HG03064 (cell line): ENCODE measurements at regions not wholly inside any gene's neighbourhood (a gene's known extent, or its start where the extent isn't known, plus 50 kb on each side); places are given as distances from the start of the nearest gene placed in this dataset.
"Not testable (repeated sequence)": the region's sequence is repeated elsewhere in the genome, so short reads cannot be mapped to it uniquely, and the experiment has no call there.

Experiments
- ATAC-seq: cut with Tn5 transposase; IDR thresholded peaks from one replicate; pipeline ENCODE4 v1.9.1; 2021; ENCODE audit warnings: low read depth; ENCODE audit not compliant: unreplicated experiment

- ATAC-seq: no peak
Measured at GRCh38 chr11:96967616-96968015, 577.8 kb downstream of the JRKL start.

DNA sequence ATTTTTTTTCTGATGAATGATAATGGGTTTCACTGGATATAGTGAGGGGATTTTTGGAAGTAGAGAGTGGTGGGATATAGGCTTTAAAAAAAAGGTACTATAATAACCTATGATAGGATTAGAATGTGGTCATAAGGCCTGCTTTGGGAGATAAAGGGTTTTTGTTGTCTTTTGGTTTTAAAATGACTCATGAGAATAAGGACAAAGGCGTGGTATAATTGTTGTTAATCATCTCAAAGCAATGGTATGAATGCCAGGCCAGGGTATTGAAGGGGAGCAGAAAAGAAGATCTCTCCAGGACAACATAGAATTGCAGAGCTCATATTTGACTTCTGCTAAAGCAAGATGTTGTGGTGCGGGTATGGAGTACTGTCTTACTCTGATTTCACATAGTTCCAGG is 579.4 kb downstream of the JRKL start:
- ATAC-seq: no peak

DNA sequence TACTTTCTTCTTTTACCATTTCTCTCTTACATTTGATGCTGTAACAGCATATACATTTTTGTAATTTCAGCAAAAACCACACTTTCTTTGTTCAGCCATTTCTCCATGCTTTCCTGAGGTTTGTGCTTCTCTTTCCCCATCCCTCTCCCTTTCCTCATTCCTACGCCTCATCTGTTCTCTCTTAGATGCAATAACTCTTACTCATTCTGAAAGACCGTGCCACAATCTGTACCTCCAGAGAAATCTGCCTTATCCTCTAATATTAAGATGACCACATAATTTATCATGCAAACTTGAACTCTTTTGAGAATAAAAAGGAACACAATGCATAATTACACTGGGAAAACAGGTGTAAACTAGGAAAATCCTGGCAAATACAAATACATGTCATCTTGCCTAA is 588.9 kb downstream of the JRKL start:
- ATAC-seq: no peak

DNA sequence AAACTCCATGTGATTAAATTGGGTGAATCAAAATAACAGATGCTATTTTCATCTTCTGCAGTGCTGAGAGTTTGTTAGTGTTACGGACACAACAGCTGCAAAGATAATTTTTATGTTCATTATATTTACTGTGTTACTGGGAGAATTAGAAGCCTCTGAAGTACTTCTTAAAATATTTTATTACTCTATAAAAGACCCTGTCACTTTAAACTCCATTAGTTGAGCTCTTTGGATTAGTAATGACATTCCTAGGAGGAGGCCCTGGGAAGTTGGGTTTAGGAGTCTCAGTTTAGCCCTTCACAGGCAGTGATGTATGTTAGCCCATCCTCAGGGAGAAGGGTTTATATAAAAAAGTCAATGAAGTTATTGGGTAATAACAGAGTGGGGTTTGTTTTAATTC is 596.7 kb downstream of the JRKL start:
- no peak for ATAC-seq

DNA sequence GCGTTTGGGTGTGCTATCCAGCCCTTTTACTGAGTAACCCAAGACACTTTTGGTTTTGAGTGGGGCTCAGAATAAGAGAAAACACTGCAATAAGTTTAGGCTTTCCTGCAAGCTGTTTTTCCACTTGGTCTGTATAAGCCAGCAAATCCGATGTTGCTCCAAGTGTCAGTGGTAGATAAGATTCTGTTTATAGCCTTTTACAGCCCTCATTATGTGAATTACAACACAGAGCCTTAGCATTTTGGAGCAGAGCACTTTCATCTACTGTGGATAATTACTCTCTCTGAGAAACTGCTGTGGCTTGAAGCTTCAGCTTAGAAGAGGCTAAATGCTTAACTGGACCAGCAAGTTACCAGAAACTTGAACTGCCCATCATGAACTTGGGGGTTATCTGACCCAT is 601.1 kb downstream of the JRKL start:
- ATAC-seq: no peak

DNA sequence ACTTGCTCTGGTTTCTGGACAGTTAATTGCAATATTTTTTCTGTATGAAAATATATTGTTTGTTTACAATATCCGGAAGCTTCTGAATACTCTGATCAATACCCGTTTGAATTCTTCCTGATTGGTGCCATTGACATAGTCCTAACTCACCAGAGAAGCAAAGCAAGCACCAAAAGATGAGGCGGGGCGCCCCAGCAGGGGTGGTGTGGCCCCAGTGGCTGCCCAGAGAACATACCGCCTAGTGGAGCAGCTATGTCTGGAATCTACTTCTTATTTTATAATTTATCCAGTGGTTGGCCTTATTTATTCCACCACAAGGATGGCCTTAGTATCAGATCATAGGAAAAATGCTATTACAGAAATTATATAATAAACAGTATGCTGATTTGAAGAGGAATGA is 610.7 kb downstream of the JRKL start:
- ATAC-seq: no peak

DNA sequence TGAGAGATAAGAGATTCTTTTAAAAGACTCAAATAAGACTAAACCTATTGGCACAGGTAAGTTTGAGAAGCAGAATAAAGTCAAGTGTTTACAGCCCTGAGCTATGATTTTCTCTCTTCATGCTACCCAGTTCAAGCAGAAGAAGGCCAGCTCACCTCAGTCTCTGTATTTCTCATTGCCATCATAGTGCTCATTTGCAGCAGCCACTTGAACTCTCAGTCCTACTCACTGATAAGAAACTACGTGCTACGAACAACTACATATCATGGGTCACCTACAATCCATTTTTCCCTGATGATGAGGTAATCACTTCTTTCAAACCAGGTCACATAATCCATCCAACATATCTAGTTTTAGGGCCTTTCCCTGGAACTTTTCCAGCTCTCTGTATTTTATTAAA is 617.5 kb downstream of the JRKL start:
- no peak for ATAC-seq

DNA sequence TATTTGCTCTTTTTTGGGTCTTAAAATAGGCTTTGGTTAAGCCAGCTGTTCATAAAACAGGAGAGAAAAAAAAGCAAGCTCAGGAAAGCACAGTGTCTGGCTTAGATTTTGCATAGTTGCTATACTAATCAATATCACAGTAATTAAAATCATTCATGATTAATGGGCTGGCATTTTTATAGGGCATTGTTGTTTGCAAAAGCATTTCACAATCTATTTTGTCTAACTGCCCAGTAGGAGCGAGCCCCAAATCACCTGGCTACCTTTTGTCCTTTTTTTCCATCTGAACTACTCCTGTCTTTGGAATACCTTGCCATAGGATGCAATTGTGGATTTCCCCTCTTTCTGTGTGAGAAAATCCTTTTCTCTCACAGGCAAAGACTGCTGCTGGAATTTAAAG is 619.8 kb downstream of the JRKL start:
- ATAC-seq: no peak

DNA sequence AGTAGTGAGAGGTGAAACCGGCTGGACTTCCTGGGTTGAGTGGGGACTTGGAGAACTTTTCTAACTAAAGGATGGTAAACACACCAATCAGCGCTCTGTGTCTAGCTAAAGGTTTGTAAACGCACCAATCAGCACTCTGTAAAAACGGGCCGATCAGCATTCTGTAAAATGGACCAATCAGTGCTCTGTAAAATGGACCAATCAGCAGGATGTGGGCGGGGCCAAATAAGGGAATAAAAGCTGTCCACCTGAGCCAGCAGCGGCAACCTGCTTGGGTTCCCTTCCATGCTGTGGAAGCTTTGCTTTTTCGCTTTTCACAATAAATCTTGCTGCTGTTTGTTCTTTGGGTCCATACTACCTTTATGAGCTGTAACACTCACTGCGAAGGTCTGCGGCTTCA is 621.2 kb downstream of the JRKL start:
- not testable (repeated sequence) for ATAC-seq

- ATAC-seq: no peak
Measured at GRCh38 chr11:97015327-97015726, 625.5 kb downstream of the JRKL start.

GRCh38 chr11:97019305-97019704 is 629.5 kb downstream of the JRKL start:
- ATAC-seq: no peak

DNA sequence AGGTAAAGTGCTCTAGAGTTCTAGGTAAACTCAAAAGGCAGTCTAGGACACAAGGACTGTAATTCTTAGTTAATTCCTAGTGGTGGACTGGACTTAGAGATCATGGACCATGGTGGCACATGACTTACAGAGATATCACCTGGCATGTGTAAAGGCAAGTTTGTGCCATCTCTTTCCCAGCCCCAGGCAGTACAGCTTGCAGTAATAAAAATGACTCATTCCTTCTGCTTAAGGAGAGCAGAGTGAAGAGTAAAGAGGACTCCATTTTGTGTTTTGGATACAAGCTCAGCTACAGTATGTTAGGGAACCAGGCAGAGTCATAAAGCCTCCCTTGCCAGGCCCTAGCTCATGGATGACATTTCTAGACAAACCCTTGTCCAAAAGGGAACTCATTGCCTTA is 629.9 kb downstream of the JRKL start:
- no peak for ATAC-seq

GRCh38 chr11:97022955-97023354 is 633.1 kb downstream of the JRKL start:
- ATAC-seq: no peak

DNA sequence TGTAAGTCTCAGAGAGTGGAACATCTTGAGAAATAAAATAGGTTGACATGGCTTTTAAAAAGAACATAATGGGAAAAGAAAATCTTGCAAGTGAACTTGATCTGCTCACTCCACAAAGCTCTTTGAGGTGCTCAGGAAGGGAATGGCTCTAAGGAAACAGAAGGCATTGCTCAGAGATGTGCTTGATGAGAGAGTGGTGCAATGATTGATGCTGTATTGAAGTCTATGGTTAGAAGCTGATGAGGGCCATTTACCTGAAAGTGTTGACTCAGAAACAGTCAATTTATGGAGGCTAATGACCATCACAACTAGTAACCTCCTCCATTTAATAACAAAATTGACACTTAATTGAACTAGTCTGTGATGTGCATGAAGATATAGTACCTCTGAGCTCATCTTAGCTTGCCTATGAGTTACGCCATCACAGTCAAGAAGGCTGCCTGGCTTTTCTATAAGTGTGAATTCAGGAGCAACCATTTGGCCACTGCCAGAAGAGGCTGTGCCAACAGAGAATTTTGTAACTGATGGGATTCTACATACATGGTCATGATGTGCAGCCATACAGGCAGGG is 639.1 kb downstream of the JRKL start:
- ATAC-seq: no peak

DNA sequence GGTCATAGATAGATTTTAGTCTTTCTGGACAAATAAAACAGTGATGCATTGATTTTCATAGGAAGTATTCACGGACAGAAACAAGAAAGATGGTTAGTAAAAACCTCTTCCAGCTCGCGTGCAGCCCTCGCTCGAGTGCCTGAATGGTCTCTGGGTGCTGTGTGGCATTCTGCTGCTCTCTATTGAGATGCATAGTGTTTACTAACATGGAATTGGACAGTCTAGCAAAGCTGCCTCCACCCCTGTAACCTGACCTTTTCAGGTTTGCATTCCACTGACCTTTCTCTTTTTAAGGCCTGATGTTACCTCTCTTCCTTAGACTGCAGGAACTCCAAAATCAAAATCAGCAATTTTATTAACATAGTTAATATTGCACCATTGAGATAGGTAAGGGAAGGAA is 643.4 kb downstream of the JRKL start:
- ATAC-seq: no peak

GRCh38 chr11:97048481-97048880 is 658.7 kb downstream of the JRKL start:
- ATAC-seq: no peak

- no peak for ATAC-seq
Measured at GRCh38 chr11:97060184-97060583, 670.4 kb downstream of the JRKL start.

DNA sequence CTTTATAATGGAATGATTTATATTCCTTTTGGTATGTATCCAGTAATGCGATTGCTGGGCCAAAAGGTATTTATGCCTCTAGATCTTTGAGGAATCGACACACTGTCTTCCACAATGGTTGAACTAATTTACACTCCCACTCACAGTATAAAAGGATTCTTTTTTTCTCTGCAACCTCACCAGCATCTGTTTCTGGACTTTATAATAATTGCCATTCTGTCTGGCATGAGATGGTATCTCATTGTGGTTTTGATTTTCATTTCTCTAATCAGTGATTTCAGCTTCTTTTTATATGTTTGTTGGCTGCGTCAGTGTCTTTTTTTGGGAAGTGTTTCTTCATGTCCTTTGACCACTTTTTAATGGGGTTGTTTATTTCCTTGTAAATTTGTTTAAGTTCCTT is 679.3 kb downstream of the JRKL start:
- no peak for ATAC-seq

DNA sequence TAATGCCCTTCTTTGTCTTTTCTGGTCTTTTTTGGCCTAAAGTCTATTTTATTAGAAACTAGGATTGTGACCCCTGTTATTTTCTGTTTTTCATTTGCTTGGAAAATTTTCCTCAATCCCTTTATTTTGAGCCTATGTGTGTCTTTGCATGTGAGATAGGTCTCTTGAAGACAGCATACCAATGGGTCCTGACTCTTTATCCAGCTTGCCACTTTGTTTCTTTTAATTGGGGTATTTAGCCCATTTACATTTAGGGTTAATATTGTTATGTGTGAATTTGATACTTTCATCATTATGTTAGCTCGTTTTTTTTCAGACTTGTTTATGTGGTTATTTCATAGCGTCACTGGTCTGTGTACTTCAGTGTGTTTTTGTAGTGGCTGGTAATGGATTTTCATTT is 682.6 kb downstream of the JRKL start:
- ATAC-seq: no peak

DNA sequence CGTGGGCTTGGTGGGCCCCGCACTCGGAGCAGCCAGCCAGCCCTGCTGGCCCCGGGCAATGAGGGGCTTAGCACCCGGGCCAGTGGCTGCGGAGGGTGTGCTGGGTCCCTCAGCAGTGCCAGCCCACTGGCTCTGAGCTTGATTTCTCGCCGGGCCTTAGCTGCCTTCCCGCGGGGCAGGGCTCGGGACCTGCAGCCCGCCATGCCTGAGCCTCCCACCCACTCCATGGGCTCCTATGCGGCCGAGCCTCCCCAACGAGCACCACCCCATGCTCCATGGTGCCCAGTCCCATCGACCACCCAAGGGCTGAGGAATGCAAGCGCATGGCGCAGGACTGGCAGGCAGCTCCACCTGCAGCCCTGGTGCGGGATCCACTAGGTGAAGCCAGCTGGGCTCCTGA is 686.9 kb downstream of the JRKL start:
- not testable (repeated sequence) for ATAC-seq

- no peak for ATAC-seq
Measured at GRCh38 chr11:97078443-97078842, 688.6 kb downstream of the JRKL start.

DNA sequence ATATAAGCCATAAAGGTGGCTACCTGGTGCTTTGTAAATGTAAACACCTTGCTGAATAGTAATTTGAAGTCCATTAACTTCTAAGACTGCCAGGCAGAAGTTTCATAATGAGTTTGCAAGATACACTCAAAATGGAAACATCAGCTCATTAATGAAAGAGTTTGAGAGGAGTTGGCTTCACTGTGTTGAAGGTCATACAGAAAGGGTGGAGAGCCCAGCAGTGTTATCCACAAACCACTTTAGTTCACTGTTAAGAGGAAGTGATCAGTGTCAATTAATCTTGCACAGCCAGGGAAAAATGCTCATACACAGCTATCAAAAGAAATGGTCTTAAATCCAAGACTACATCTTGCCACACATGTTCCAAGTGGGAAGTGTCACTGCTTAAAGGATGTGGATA is 689.4 kb downstream of the JRKL start:
- no peak for ATAC-seq

- no peak for ATAC-seq
Measured at GRCh38 chr11:97087419-97087818, 697.6 kb downstream of the JRKL start.
